DMS 273 treated with DMSO at 0.1 percent for 48 hours (cell line): ENCODE measurements at regions not wholly inside any gene's neighbourhood (a gene's known extent, or its start where the extent isn't known, plus 50 kb on each side); places are given as distances from the start of the nearest gene placed in this dataset.
"Not testable (repeated sequence)": the region's sequence is repeated elsewhere in the genome, so short reads cannot be mapped to it uniquely, and the experiment has no call there.

Source experiments
- DNase-seq: peaks from one replicate; lab custom pipeline; 2025; lab: John Stamatoyannopoulos, UW

GRCh38 chr20:56769921-56770600, 141.0 kb downstream of the TFAP2C start:
- no peak for DNase-seq

GRCh38 chr20:56773749-56774148, 144.6 kb downstream of the TFAP2C start:
- no peak for DNase-seq

- no peak for DNase-seq
Measured at GRCh38 chr20:56774873-56775272, 145.8 kb downstream of the TFAP2C start.

- DNase-seq, result no peak
Measured at GRCh38 chr20:56776345-56776744, 147.2 kb downstream of the TFAP2C start.

- DNase-seq, result no peak
Measured at GRCh38 chr20:56778765-56779195, 149.7 kb downstream of the TFAP2C start.

- no peak for DNase-seq
Measured at GRCh38 chr20:56779452-56780143, 150.5 kb downstream of the TFAP2C start.

- no peak for DNase-seq
Measured at GRCh38 chr20:56780266-56780665, 151.2 kb downstream of the TFAP2C start.

- no peak for DNase-seq
Measured at GRCh38 chr20:56781108-56781739, 152.1 kb downstream of the TFAP2C start.

- DNase-seq, result not testable (repeated sequence)
Measured at GRCh38 chr20:56781987-56782560, 153.0 kb downstream of the TFAP2C start.

GRCh38 chr20:56782814-56783213, 153.7 kb downstream of the TFAP2C start:
- not testable (repeated sequence) for DNase-seq

- no peak for DNase-seq
Measured at GRCh38 chr20:56783826-56784225, 154.7 kb downstream of the TFAP2C start.

GRCh38 chr20:56786503-56786902, 157.4 kb downstream of the TFAP2C start:
- DNase-seq, result no peak

GRCh38 chr20:56788041-56788670, 159.1 kb downstream of the TFAP2C start:
- DNase-seq, result no peak

- DNase-seq, result no peak
Measured at GRCh38 chr20:56788671-56789610, 159.8 kb downstream of the TFAP2C start.

GRCh38 chr20:56793916-56794315, 164.8 kb downstream of the TFAP2C start:
- no peak for DNase-seq

GRCh38 chr20:56795492-56795891, 166.4 kb downstream of the TFAP2C start:
- DNase-seq, result no peak

GRCh38 chr20:56796345-56796744, 167.2 kb downstream of the TFAP2C start:
- no peak for DNase-seq

GRCh38 chr20:56797023-56797422, 167.9 kb downstream of the TFAP2C start:
- DNase-seq, result no peak

GRCh38 chr20:56798634-56799033, 169.5 kb downstream of the TFAP2C start:
- DNase-seq, result no peak

- no peak for DNase-seq
Measured at GRCh38 chr20:56799187-56799586, 170.1 kb downstream of the TFAP2C start.

GRCh38 chr20:56800088-56800487, 171.0 kb downstream of the TFAP2C start:
- no peak for DNase-seq
